ENCODE measurements at regions not wholly inside any gene's neighbourhood (a gene's known extent, or its start where the extent isn't known, plus 50 kb on each side); places are given as distances from the start of the nearest gene placed in this dataset.

GRCh38 chr3:29212789-29213433 lies 68.0 kb upstream of the RBMS3 start:
- no peak overlapping the region for H3K4me3 Mint-ChIP-seq
- peak overlapping the region in 1 of 2 donors; percentile 33 for H3K27ac Mint-ChIP-seq
- H3K27me3 Mint-ChIP-seq: no peaks in the 10 kb centered on the region
- ATAC-seq (peak; percentile 76), DNase-seq (no peak)
- peaks cover 6% of the 10 kb centered on the region for H3K4me1 Mint-ChIP-seq
- H3K9me3 Mint-ChIP-seq: peaks cover 0 to 8% of the 10 kb centered on the region in 2 donors

- Mint-ChIP-seq H3K27ac (no peak overlapping the region), H3K4me1 (peaks cover 6% of the 10 kb centered on the region), H3K27me3 (no peaks in the 10 kb centered on the region), H3K4me3 (no peak overlapping the region), H3K9me3 (peaks cover 5 to 8% of the 10 kb centered on the region in 2 donors)
- DNase-seq (no peak), ATAC-seq (no peak)
Measured at GRCh38 chr3:29214009-29214658, 66.7 kb upstream of the RBMS3 start.

GRCh38 chr3:29215948-29216347 lies 64.9 kb upstream of the RBMS3 start:
- peaks cover 6% of the 10 kb centered on the region for H3K4me1 Mint-ChIP-seq
- no peak for ATAC-seq
- H3K27ac Mint-ChIP-seq: no peak overlapping the region
- DNase-seq: no peak
- no peaks in the 10 kb centered on the region for H3K27me3 Mint-ChIP-seq
- H3K9me3 Mint-ChIP-seq: peaks cover 5 to 8% of the 10 kb centered on the region in 2 donors
- H3K4me3 Mint-ChIP-seq: no peak overlapping the region

- Mint-ChIP-seq H3K27ac (no peak overlapping the region), H3K27me3 (no peaks in the 10 kb centered on the region), H3K9me3 (no peaks in the 10 kb centered on the region), H3K4me3 (no peak overlapping the region), H3K4me1 (peaks cover 6% of the 10 kb centered on the region)
- ATAC-seq (no peak), DNase-seq (no peak)
Measured at GRCh38 chr3:29226706-29227105, 54.2 kb upstream of the RBMS3 start.

- H3K9me3 Mint-ChIP-seq: no peaks in the 10 kb centered on the region
- no peak for DNase-seq
- no peak overlapping the region for H3K4me3 Mint-ChIP-seq
- H3K27me3 Mint-ChIP-seq: no peaks in the 10 kb centered on the region
- no peak overlapping the region for H3K27ac Mint-ChIP-seq
- no peak for ATAC-seq
- peaks cover 6% of the 10 kb centered on the region for H3K4me1 Mint-ChIP-seq
Measured at GRCh38 chr3:29227307-29227706, 53.6 kb upstream of the RBMS3 start.
